ENCODE measurements at regions not wholly inside any gene's neighbourhood (a gene's known extent, or its start where the extent isn't known, plus 50 kb on each side); places are given as distances from the start of the nearest gene placed in this dataset.

DNA sequence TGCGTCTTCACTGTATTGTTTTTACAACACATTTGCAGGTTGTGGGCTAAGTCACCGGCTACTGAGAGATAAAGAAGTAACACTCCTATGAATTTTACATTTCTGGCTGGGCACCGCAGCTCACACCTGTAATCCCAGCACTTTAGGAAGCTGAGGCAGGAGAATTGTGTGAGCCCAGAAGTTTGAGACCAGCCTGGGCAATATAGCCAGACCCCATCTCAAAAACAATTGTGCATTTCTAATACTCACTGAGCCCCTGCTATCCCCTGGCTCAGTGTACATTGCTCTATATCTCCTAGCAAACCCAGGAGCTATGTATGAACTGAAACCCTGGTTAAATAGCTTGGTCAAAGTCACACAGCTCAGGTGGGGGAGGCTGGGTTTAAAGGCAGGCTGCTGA, 108.7 kb downstream of the ZNF281 start:
- TF ChIP-seq POLR2AphosphoS5 (IDR thresholded peaks at IDR 0.05; ENCODE audit: borderline replicate concordance, low read depth, low read length): no peak
- no peak for TF ChIP-seq EZH2 (IDR thresholded peaks at IDR 0.05)
